Common myeloid progenitor, CD34-positive (primary cell): ENCODE measurements at regions not wholly inside any gene's neighbourhood (a gene's known extent, or its start where the extent isn't known, plus 50 kb on each side); places are given as distances from the start of the nearest gene placed in this dataset.

Experiments
- CTCF ChIA-PET: fragments of 350-600 bp; sonication (Branson Sonifier 250); formaldehyde crosslinking; loops from one replicate; lab custom pipeline; 2021; ENCODE audit warnings: antibody characterized with exemption; lab: Charles Lee
- POLR2A ChIA-PET: fragments of 350-600 bp; sonication (Branson Sonifier 250); formaldehyde crosslinking; loops from one replicate; lab custom pipeline; 2021; ENCODE audit warnings: antibody characterized with exemption; lab: Charles Lee
- DNase-seq, 3 donors: peaks; one replicate each; pipeline versions ENCODE4 v3.0.0 to v3.0.0-alpha.2; 2013
- H3K27ac ChIP-seq, 2 experiments: 1 replicate in 1 of 2; 2 replicates in 1 of 2; pipeline ENCODE4 v1.7.0; 2013; ENCODE audit warnings: inconsistent platforms in 2 of 2, low read length in 2 of 2, mild to moderate bottlenecking in 2 of 2, low read depth in 1 of 2, moderate library complexity in 1 of 2; ENCODE audit not compliant: severe bottlenecking in 2 of 2, insufficient read depth in 1 of 2, poor library complexity in 1 of 2
- H3K27me3 ChIP-seq, 5 experiments: replicated peaks in 2 of 5; 1 replicate in 3 of 5; 2 replicates in 2 of 5; pipeline versions ENCODE4 v1.6.1 to v1.7.0; 2013; ENCODE audit warnings: low read length in 4 of 5, mild to moderate bottlenecking in 2 of 5, moderate library complexity in 2 of 5, inconsistent platforms in 1 of 5; ENCODE audit not compliant: insufficient read depth in 5 of 5, control insufficient read depth in 4 of 5
- H3K36me3 ChIP-seq, 4 experiments: 1 replicate in 2 of 4; 2 replicates in 2 of 4; pipeline versions ENCODE4 v1.6.1 to v1.7.0; 2013; ENCODE audit warnings: low read length in 3 of 4, control low read depth in 1 of 4, mild to moderate bottlenecking in 1 of 4; ENCODE audit not compliant: control insufficient read depth in 4 of 4, insufficient read depth in 4 of 4
- H3K4me1 ChIP-seq, 4 experiments: 1 replicate in 3 of 4; 2 replicates in 1 of 4; pipeline versions ENCODE4 v1.6.1 to v1.7.1; 2013; ENCODE audit warnings: low read length in 3 of 4, mild to moderate bottlenecking in 3 of 4, control low read depth in 1 of 4, inconsistent platforms in 1 of 4, moderate library complexity in 1 of 4; ENCODE audit not compliant: control insufficient read depth in 4 of 4, insufficient read depth in 4 of 4; ENCODE audit errors: control extremely low read depth in 1 of 4
- H3K4me3 ChIP-seq, 7 experiments: 1 replicate in 4 of 7; 2 replicates in 3 of 7; pipeline versions ENCODE4 v1.5.1 to v1.7.0; 2013; ENCODE audit warnings: mild to moderate bottlenecking in 7 of 7, low read length in 6 of 7, moderate library complexity in 6 of 7, inconsistent platforms in 2 of 7, low read depth in 2 of 7, control low read depth in 1 of 7; ENCODE audit not compliant: insufficient read depth in 4 of 7, control insufficient read depth in 1 of 7; ENCODE audit errors: extremely low read depth in 1 of 7
- H3K9me3 ChIP-seq, 5 experiments: 1 replicate in 4 of 5; 2 replicates in 1 of 5; pipeline versions ENCODE4 v1.6.1 to v1.7.1; 2013; ENCODE audit warnings: low read length in 4 of 5, mild to moderate bottlenecking in 2 of 5, inconsistent platforms in 1 of 5, low read depth in 1 of 5, moderate library complexity in 1 of 5; ENCODE audit not compliant: control insufficient read depth in 4 of 5, insufficient read depth in 2 of 5; ENCODE audit errors: control extremely low read depth in 1 of 5
- WGBS: methylation state at CpG from one replicate; pipeline ENCODE4 v1.1.5; 2013; ENCODE audit not compliant: insufficient coverage; 5-methylcytosine and 5-hydroxymethylcytosine counted together

DNA sequence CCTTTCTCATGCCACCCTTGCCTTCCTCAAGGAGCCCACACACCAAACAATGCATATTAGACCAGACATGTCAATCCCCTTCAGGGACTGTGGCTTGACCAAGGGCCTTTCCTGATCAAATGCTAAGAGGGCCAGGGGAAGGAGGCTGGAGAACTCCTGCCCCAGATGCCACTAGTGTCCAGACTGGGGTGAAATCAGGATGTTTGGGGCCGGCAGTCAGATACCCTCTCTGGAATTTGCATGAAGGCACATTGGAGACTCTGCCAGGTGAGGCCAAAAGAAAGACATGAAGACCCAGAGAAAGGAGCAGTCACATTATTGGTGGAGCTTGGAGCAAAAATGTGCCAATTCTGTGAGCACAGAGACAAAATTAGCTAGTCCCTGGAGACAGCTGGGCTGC lies 154.1 kb downstream of the TLE3 start:
- CTCF ChIA-PET: no interaction called here
- WGBS: 100% methylated on average over 1 of the region's 1 CpG

GRCh38 chr15:69945729-69946128 lies 152.0 kb downstream of the TLE3 start:
- WGBS: 100% methylated on average over 1 of the region's 2 CpGs
- no peak for DNase-seq
- ChIA-PET CTCF (no interaction called here), POLR2A (no interaction called here)
- Histone ChIP-seq H3K4me1 (peaks cover 0 to 20% (median 12%) of the 10 kb centered on the region in 4 experiments), H3K27me3 (no peaks in the 10 kb centered on the region), H3K9me3 (no peaks in the 10 kb centered on the region), H3K4me3 (no peak overlapping the region), H3K36me3 (no peaks in the 10 kb centered on the region), H3K27ac (no peak overlapping the region)

More for the DNA sequence above, 154.1 kb downstream of the TLE3 start:
- Histone ChIP-seq H3K4me1 (peaks cover 0 to 15% (median 9%) of the 10 kb centered on the region in 4 experiments), H3K9me3 (no peaks in the 10 kb centered on the region), H3K27ac (no peak overlapping the region), H3K36me3 (no peaks in the 10 kb centered on the region), H3K27me3 (no peaks in the 10 kb centered on the region), H3K4me3 (no peak overlapping the region)
- POLR2A ChIA-PET: no interaction called here
- no peak for DNase-seq

- CTCF ChIA-PET: interaction anchor here (1.2 kb wide), 1 partner anchor 43 kb away, joined by 3 read pairs; no protein-coding TSS in a partner anchor
- no peaks in the 10 kb centered on the region for H3K9me3 ChIP-seq
- DNase-seq: no peak
- POLR2A ChIA-PET: no interaction called here
- no peaks in the 10 kb centered on the region for H3K36me3 ChIP-seq
- no peaks in the 10 kb centered on the region for H3K27me3 ChIP-seq
- no peak overlapping the region for H3K4me3 ChIP-seq
- no peak overlapping the region for H3K27ac ChIP-seq
- WGBS: 97% methylated on average over 3 of the region's 4 CpGs
- peaks cover 0 to 20% (median 12%) of the 10 kb centered on the region in 4 experiments for H3K4me1 ChIP-seq
These were observed 150.8 kb downstream of the TLE3 start for GRCh38 chr15:69946870-69947269.

DNA sequence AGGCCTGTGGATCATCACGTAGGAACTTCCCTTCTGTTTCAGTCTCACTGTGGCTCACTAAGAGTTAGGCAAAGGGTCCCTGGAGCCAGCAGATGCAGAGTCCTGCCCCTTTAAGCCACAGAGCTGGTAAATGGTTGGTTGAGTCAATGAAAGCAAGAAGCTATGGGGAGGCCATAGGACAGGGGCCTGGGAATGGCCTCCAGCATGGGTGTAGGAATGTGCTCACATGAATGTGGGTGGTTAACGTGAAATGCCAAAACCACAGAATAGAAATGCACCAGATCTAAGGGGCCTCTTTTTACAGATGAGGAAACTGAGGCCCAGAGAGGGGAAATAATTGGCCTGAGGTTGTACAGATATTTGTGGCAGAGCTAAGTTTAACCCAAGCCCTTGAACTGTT lies 150.3 kb downstream of the TLE3 start:
- Histone ChIP-seq H3K27me3 (no peaks in the 10 kb centered on the region), H3K36me3 (no peaks in the 10 kb centered on the region), H3K9me3 (no peaks in the 10 kb centered on the region), H3K27ac (no peak overlapping the region), H3K4me3 (no peak overlapping the region), H3K4me1 (peaks cover 0 to 16% (median 11%) of the 10 kb centered on the region in 4 experiments)
- WGBS: 96% methylated on average over 2 of the region's 2 CpGs
- DNase-seq: no peak
- ChIA-PET POLR2A (no interaction called here), CTCF (interaction anchor here (1.2 kb wide), 1 partner anchor 42 kb away, joined by 3 read pairs; no protein-coding TSS in a partner anchor)

DNA sequence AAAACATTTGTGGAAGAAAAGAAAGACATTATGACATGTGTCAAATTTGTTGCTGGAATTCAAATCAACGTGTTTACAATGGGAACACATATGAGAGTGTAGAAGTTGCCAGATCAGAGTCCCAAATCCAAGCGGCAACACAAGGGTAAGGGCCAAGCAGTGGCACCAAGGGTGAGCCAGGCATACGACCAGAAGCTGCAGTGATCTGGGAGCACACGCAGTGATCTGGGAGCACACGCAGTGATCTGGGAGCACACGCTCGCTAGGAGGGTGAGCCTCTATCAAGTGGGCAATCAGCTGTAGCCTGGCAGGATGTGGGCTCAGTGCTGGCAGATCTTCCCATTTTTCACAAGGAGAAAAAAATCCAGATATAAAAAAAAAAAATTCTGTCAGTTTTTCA lies 148.2 kb downstream of the TLE3 start:
- no peak overlapping the region for H3K4me3 ChIP-seq
- WGBS: 43% methylated on average over 3 of the region's 7 CpGs
- no peaks in the 10 kb centered on the region for H3K27me3 ChIP-seq
- peak; percentile 7 to 24 (median 17) for DNase-seq
- H3K9me3 ChIP-seq: no peaks in the 10 kb centered on the region
- no peak overlapping the region for H3K27ac ChIP-seq
- POLR2A ChIA-PET: no interaction called here
- CTCF ChIA-PET: interaction anchor here (0.6 kb wide), 1 partner anchor 104 kb away, joined by 4 read pairs; no protein-coding TSS in a partner anchor
- no peaks in the 10 kb centered on the region for H3K36me3 ChIP-seq
- peaks cover 0 to 5% (median 2%) of the 10 kb centered on the region in 4 experiments for H3K4me1 ChIP-seq

GRCh38 chr15:69951256-69951897 lies 146.3 kb downstream of the TLE3 start:
- CTCF ChIA-PET: no interaction called here
- Histone ChIP-seq H3K4me3 (no peak overlapping the region), H3K9me3 (no peaks in the 10 kb centered on the region), H3K36me3 (no peaks in the 10 kb centered on the region), H3K27ac (no peak overlapping the region), H3K4me1 (peaks cover 0 to 5% (median 2%) of the 10 kb centered on the region in 4 experiments), H3K27me3 (no peaks in the 10 kb centered on the region)
- WGBS: 100% methylated on average over 1 of the region's 2 CpGs
- no peak for DNase-seq
- POLR2A ChIA-PET: no interaction called here

DNA sequence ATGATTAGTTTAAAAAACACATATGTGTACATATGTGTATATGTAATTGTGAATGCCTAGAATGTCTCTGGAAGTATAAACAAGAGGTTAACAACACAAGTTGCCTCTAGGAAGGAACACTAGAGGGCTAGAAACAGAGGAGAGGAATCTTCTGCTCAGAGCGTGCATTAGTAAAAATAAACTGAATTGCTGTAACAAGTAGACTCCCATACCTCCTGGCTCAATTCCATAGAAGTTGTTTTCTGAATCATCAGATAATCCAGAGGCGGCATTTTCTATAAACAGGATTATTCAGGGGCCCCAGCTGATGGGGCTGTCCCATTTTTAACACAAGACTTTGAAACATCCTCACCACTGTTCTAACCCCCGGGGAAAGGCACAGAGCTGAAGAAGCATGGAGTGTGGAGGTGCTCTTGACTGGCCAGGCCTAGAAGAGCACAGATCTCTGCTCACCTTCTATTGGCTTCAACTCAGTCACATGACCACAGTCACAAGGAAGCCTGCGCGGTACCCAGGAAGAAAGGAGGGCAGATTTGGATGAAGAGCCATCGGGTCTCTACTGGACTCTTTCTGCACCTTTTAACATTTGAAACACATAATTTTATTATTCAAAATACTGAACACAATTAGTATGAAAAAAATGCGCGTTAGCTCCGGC lies 145.7 kb downstream of the TLE3 start:
- Histone ChIP-seq H3K27ac (no peak overlapping the region), H3K4me3 (no peak overlapping the region), H3K9me3 (no peaks in the 10 kb centered on the region), H3K36me3 (no peaks in the 10 kb centered on the region), H3K27me3 (no peaks in the 10 kb centered on the region), H3K4me1 (peaks cover 0 to 5% (median 2%) of the 10 kb centered on the region in 4 experiments)
- CTCF ChIA-PET: no interaction called here
- POLR2A ChIA-PET: interaction anchor here (0.6 kb wide), 1 partner anchor 194 kb away, joined by 3 read pairs; no protein-coding TSS in a partner anchor
- 80% methylated on average over 1 of the region's 9 CpGs for WGBS
- no peak for DNase-seq
